Effector memory CD8-positive, alpha-beta T cell (primary cell): ENCODE measurements at regions not wholly inside any gene's neighbourhood (a gene's known extent, or its start where the extent isn't known, plus 50 kb on each side); places are given as distances from the start of the nearest gene placed in this dataset.
A peak's percentile ranks its signal among the peaks of the same experiment; 100 is the strongest.

Experiments used
- ATAC-seq: fragments of 150-1000 bp; cut with Tn5 transposase; replicated peaks from 2 replicates; pipeline ENCODE4 v1.10.0; 2021; ENCODE audit warnings: mild to moderate bottlenecking, moderate library complexity
- DNase-seq, 3 experiments: peaks; one replicate each; pipeline ENCODE4 v3.0.0; 2021
- H3K27ac Mint-ChIP-seq, 2 donors: one replicate each; pipeline ENCODE4 v1.8.0; 2022; ENCODE audit warnings: mild to moderate bottlenecking in 2 of 2, mixed read lengths in 2 of 2, moderate library complexity in 2 of 2
- H3K27me3 Mint-ChIP-seq, 2 donors: one replicate each; pipeline ENCODE4 v1.8.0; 2022; ENCODE audit warnings: mixed read lengths in 2 of 2
- H3K36me3 Mint-ChIP-seq: one replicate; pipeline ENCODE4 v1.8.0; 2022; ENCODE audit warnings: mild to moderate bottlenecking, moderate library complexity, mixed read lengths; ENCODE audit not compliant: insufficient read depth
- H3K4me1 Mint-ChIP-seq, 2 donors: one replicate each; pipeline ENCODE4 v1.8.0; 2022; ENCODE audit warnings: low read depth in 2 of 2, mixed read lengths in 2 of 2
- H3K4me3 Mint-ChIP-seq, 2 donors: one replicate each; pipeline ENCODE4 v1.8.0; 2022; ENCODE audit warnings: mild to moderate bottlenecking in 2 of 2, mixed read lengths in 2 of 2, moderate library complexity in 2 of 2
- H3K9me3 Mint-ChIP-seq, 2 donors: one replicate each; pipeline ENCODE4 v1.8.0; 2022; ENCODE audit warnings: mixed read lengths in 2 of 2

DNA sequence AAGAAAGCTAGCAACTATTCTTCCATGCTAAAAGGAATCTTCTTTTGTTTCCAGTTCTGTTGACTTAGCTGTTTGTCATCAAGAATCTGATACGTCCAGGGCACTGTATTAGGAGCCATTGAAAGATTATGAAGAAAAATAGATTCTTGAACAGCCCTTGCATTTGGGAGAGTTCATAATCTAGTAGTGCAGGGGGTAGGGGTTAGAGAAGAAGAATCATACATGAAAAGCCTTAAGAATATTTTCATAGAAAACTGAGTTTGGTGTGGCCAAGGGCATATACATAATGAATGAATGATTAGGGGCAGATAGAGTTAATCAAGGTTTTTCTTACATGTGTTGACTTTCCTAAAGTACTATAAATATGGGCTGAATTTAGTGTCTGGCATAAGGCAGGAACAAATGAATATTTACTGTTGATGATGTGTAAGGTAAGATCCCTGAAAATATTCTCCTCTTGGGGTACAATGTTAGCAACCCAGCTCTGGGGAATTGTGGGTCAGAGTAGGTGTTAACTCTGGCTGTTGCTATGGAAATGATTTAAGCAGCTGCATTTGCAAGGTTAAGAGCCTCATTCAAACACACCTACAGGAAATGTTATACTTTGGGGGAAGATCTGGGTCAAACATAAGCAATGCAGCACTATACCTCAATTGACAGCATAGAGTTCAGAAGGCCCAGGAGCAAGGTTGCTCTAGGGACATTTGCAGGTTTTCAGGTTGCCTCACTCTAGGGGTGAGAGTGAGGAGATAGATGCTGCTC, 667.3 kb upstream of the CITED2 start:
- Mint-ChIP-seq H3K27ac (peak overlapping the region in 1 of 2 donors; percentile 30), H3K4me1 (peaks cover 0 to 3% of the 10 kb centered on the region in 2 donors), H3K36me3 (no peaks in the 10 kb centered on the region), H3K27me3 (no peaks in the 10 kb centered on the region), H3K9me3 (no peaks in the 10 kb centered on the region), H3K4me3 (no peak overlapping the region)
- ATAC-seq (peak; percentile 84), DNase-seq (peak in 1 of 3 experiments; percentile 1)

DNA sequence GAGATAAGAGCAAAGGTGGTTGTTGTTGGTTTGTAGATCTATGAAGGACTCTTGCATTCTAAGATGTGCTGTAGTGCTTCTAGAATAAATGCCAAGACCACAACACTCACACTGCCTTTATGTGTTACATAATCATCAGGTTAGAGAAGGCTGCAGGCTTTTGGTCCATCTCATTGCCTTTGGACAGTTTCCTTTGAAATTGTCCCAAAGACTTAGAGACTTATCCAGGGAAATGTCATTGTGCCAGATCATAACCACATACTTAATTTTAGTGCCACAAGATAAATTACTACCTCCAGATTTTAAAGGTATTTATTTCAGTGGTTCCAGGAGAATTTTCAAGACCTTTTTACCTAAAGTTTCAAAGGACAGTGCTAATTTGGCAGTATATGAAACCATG, 666.6 kb upstream of the CITED2 start:
- Mint-ChIP-seq H3K9me3 (no peaks in the 10 kb centered on the region), H3K36me3 (no peaks in the 10 kb centered on the region), H3K4me3 (no peak overlapping the region), H3K27me3 (no peaks in the 10 kb centered on the region), H3K4me1 (peaks cover 0 to 3% of the 10 kb centered on the region in 2 donors), H3K27ac (no peak overlapping the region)
- ATAC-seq = no peak
- no peak for DNase-seq

DNA sequence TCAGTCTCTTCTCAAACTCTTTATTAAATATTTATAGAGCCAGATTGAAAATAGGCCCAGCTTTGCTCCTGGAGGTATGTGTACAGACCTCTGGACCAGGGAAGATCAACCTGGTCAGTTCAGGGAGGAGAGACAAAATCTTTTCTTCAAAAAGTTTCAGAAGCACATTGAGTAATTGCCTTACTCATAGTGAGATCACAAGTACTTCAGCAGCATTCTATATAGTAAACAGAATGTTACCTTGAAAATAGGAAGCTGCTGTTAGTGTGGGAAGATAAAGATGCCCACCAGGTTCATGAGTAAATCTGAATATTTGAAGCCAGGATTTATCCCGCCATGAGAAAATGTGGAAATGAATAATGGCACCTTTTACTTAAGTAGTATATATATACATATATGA, 665.9 kb upstream of the CITED2 start:
- Mint-ChIP-seq H3K9me3 (no peaks in the 10 kb centered on the region), H3K4me1 (peaks cover 0 to 3% of the 10 kb centered on the region in 2 donors), H3K4me3 (no peak overlapping the region), H3K36me3 (no peaks in the 10 kb centered on the region), H3K27ac (no peak overlapping the region), H3K27me3 (no peaks in the 10 kb centered on the region)
- no peak for DNase-seq
- no peak for ATAC-seq

DNA sequence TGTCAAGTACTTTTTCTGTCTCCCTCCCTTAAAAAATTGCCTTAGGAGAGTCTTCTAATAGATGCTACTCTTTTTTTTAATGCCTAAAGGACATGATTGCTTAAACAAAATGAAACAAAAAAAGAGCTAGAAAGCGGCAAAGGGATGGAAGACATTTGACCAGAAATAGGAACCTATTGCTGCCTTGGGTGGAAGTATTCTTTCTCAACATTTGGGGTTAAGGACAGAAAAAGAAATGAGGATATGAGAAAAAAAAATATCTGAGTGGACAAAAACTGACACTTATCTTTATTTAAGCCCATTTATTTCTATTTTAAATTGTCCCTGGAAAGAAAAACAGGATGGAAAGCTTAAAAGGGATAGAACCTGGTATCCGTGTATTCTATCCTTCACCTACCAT, 664.9 kb upstream of the CITED2 start:
- DNase-seq = no peak
- Mint-ChIP-seq H3K9me3 (no peaks in the 10 kb centered on the region), H3K27me3 (no peaks in the 10 kb centered on the region), H3K36me3 (no peaks in the 10 kb centered on the region), H3K27ac (no peak overlapping the region), H3K4me3 (no peak overlapping the region), H3K4me1 (peaks cover 0 to 3% of the 10 kb centered on the region in 2 donors)
- no peak for ATAC-seq

DNA sequence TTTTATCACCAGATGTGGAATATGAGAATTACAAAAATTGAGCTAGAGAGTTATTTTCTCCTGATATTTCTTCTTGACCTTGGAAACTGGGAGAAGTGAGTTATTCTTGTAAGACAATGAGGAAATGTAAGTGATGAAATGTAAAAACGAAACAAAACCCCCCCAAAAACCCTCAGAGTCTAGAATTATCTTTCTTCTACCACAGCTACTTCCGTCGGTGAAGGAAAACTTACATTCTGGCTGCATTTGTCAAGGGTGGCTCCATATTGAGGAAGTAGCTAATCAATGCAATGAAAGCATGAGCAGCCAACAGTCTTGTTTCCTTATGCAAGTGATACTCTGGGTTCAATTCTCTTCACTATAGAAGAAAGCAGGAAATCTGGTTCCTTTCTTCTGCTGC, 661.7 kb upstream of the CITED2 start:
- Mint-ChIP-seq H3K27me3 (peaks cover 8 to 16% of the 10 kb centered on the region in 2 donors), H3K27ac (no peak overlapping the region)

DNA sequence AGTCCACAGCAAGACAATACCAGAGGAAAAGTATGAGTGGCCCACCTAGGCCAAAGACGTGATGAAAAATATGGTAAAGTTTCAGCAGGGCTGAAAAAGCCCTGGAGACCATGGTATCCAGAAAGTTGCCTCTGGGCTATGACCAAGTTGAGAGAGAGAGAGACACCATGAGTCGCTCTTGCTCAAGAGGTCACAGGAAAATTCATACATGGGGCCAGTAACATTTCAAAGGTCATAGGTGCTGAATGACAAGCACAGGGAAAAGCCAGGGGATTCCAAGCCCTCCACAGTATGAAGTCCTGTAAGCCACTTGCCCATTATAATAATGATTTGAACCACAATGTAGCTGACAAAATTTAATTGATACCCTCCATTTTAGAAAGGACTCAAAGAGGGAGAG, 657.7 kb upstream of the CITED2 start:
- Mint-ChIP-seq H3K27me3 (peaks cover 23 to 37% of the 10 kb centered on the region in 2 donors), H3K36me3 (no peaks in the 10 kb centered on the region), H3K4me1 (no peaks in the 10 kb centered on the region), H3K27ac (no peak overlapping the region), H3K4me3 (no peak overlapping the region), H3K9me3 (no peaks in the 10 kb centered on the region)
- ATAC-seq (no peak), DNase-seq (no peak)

More for the DNA sequence above, 661.7 kb upstream of the CITED2 start:
- ATAC-seq (no peak), DNase-seq (no peak)
- Mint-ChIP-seq H3K4me3 (no peak overlapping the region), H3K36me3 (no peaks in the 10 kb centered on the region), H3K4me1 (no peaks in the 10 kb centered on the region), H3K9me3 (no peaks in the 10 kb centered on the region)

DNA sequence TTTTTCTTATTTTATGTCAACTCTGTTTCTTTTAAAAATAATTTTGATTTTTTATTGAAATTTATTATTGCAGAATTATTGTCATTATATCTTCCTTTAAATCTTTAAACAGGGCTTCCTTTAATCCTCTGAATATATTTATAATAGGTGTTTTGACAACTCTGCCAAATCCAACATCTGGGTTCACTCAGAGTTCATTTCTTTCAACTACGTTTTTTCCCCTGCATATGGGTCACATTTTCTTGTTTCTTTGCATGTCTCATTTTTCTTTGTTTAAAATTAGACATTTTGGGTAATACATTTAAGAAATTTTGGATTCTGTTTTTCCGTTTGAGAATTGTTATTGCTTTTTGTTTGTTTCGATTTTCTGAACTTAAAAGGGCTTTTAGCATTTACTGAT, 655.1 kb upstream of the CITED2 start:
- Mint-ChIP-seq H3K27me3 (peaks cover 24 to 41% of the 10 kb centered on the region in 2 donors), H3K36me3 (no peaks in the 10 kb centered on the region), H3K4me3 (no peak overlapping the region), H3K9me3 (no peaks in the 10 kb centered on the region), H3K4me1 (no peaks in the 10 kb centered on the region), H3K27ac (no peak overlapping the region)
- no peak for ATAC-seq
- no peak for DNase-seq

DNA sequence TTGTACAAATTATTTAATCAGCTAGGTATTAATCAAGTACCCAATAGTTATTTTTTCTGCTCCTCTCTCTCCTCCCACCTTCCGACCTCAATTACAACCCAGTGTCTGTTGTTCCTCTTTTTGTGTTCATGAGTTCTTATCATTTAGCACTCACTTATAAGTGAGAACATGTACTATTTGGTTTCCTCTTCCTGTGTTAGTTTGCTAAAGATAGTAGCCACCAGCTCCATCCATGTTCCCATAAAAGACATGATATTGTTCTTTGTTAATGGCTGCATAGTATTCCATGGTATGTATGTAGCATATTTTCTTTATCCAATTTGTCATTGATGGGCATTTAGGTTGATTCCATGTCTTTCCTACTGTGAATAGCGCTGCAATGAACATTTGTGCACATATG, 652.8 kb upstream of the CITED2 start:
- H3K9me3 Mint-ChIP-seq = no peaks in the 10 kb centered on the region
- peaks cover 24 to 33% of the 10 kb centered on the region in 2 donors for H3K27me3 Mint-ChIP-seq
- DNase-seq = no peak
- H3K4me1 Mint-ChIP-seq = no peaks in the 10 kb centered on the region
- no peak for ATAC-seq
- no peaks in the 10 kb centered on the region for H3K36me3 Mint-ChIP-seq
- no peak overlapping the region for H3K27ac Mint-ChIP-seq
- no peak overlapping the region for H3K4me3 Mint-ChIP-seq

DNA sequence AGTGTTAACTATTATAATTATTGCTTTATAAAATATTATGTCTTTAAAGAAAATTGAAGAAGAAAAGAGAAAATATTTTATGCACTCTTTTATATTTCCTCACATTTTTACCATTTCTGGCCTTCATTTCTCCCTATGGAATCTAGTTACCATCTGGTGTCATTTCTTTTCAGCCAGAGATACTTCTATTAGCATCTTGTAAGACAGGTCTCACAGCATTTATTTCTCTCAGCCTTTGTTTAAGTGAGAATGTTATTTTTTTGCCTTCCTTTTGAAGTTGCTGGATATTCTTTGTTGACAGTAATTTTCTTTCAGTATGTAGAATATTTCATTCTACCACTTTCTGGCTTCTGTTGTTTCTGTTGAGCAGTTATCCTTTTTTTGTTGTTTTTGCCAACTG, 652.1 kb upstream of the CITED2 start:
- H3K27ac Mint-ChIP-seq = no peak overlapping the region
- no peaks in the 10 kb centered on the region for H3K4me1 Mint-ChIP-seq
- H3K36me3 Mint-ChIP-seq = no peaks in the 10 kb centered on the region
- peaks cover 19 to 28% of the 10 kb centered on the region in 2 donors for H3K27me3 Mint-ChIP-seq
- no peak overlapping the region for H3K4me3 Mint-ChIP-seq
- no peak for ATAC-seq
- H3K9me3 Mint-ChIP-seq = no peaks in the 10 kb centered on the region
- no peak for DNase-seq

DNA sequence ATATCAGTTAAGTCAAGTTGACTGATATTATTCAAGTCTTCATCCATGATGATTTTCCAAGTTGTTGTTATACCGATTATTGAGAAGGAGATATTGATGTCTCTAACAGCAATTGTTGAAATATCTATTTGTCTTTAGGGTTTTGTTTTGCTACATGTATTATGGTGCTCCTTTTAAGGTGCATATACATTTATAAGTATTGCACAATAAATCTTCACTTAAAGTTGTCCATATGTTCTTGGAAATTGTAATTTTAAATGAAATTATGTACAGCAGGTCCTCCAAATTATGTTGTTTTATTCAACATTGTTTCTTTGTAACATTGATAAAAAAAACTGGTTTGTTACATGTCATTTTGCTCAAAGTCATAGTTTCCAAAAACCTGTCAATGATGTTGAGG, 650.7 kb upstream of the CITED2 start:
- H3K36me3 Mint-ChIP-seq = no peaks in the 10 kb centered on the region
- no peak for DNase-seq
- ATAC-seq = no peak
- H3K27me3 Mint-ChIP-seq = peaks cover 10 to 21% of the 10 kb centered on the region in 2 donors
- no peak overlapping the region for H3K27ac Mint-ChIP-seq
- peaks cover 0 to 1% of the 10 kb centered on the region in 2 donors for H3K9me3 Mint-ChIP-seq
- no peaks in the 10 kb centered on the region for H3K4me1 Mint-ChIP-seq
- no peak overlapping the region for H3K4me3 Mint-ChIP-seq

DNA sequence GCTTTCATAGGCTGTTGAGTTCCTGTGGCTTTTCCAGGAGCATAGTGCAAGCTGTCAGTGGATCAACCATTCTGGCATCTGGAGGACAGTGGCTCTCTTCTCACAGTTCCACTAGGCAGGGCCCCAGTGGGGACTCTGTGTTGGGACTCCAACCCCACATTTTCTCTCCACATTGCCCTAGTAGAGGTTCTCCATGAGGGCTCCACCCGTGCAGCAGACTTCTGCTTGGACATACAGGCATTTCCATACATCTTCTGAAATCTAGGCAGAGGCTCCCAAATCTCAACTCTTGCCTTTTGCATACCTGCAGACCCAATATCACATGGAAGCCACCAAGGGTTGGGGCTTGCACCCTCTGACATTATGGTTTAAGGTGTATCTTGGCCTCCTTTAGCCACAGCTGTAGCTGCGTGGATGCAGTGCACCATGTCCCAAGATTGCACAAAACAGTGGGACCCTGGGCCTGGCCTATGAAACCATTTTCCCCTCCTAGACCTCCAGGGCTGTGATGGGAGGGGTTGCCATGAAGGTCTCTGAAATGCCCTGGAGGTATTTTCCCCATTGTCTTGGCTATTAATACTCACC, 645.9 kb upstream of the CITED2 start:
- Mint-ChIP-seq H3K9me3 (peaks cover 0 to 4% of the 10 kb centered on the region in 2 donors), H3K27ac (no peak overlapping the region), H3K27me3 (peaks cover 0 to 22% of the 10 kb centered on the region in 2 donors), H3K4me3 (no peak overlapping the region), H3K36me3 (no peaks in the 10 kb centered on the region), H3K4me1 (no peaks in the 10 kb centered on the region)
- DNase-seq (no peak), ATAC-seq (no peak)

DNA sequence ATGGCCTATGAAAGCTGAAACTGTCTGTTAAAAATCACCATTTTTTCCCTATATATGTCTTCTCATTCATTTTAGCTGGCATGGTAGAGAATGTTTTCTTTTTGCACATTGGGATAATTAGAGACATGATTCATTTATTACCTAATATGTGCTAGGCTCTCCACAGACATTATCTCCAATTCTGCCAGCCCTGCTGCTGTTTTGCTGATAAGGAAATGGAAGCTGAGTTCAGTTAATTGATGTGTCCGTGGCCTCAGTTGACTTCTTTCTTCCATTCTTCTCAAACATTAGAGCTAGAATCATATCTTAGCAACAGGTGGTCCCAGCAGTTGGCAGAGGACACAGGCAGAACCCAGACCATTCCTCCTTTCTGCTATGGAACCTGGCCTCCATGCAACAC, 644.1 kb upstream of the CITED2 start:
- H3K27me3 Mint-ChIP-seq = peaks cover 0 to 22% of the 10 kb centered on the region in 2 donors
- no peaks in the 10 kb centered on the region for H3K36me3 Mint-ChIP-seq
- DNase-seq = no peak

DNA sequence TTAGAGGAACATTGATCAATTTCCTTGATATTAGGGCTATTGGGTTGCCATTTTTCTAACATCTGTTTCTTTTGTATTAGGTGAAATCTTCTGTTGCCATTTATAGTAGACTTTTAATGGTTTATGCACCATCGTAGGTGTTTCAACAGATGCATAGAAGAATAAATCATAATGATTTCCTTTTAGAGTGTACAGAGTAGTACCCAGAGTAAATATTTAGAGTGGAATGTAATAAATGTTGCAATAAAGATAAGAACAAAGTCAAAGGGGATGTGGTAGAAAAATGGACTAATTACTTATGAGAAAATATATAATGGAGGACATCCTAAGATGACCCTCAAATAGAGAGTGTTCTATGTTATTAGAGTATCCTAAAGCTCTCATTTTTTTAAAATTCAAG, 643.0 kb upstream of the CITED2 start:
- H3K4me3 Mint-ChIP-seq = no peak overlapping the region
- H3K27me3 Mint-ChIP-seq = peaks cover 0 to 22% of the 10 kb centered on the region in 2 donors
- no peak for DNase-seq

More for the DNA sequence above, 644.1 kb upstream of the CITED2 start:
- ATAC-seq = no peak
- Mint-ChIP-seq H3K4me3 (no peak overlapping the region), H3K4me1 (no peaks in the 10 kb centered on the region), H3K9me3 (peaks cover 0 to 4% of the 10 kb centered on the region in 2 donors), H3K27ac (no peak overlapping the region)

DNA sequence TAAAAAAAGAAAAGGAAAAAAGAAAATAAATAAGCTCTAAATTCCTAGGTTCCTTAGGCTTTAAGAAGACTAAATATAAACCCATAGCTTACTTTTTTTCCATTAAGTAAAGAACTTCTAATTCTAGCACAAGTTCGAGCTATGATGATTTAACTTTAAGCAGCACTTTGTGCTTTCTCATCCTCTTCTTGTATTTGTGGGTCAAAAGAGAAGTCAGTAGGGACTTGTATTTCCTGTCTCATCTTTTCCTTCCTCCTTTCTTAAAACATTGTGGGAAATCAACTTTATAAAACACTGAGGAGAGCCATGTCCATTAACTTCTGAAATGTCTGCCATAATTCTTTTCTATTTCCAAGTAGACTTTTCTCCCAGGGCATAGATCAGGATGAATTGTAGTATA, 637.7 kb upstream of the CITED2 start:
- no peaks in the 10 kb centered on the region for H3K4me1 Mint-ChIP-seq
- H3K36me3 Mint-ChIP-seq = no peaks in the 10 kb centered on the region
- no peak overlapping the region for H3K4me3 Mint-ChIP-seq
- ATAC-seq = no peak
- no peak for DNase-seq
- no peak overlapping the region for H3K27ac Mint-ChIP-seq
- H3K9me3 Mint-ChIP-seq = no peaks in the 10 kb centered on the region
- H3K27me3 Mint-ChIP-seq = peaks cover 0 to 7% of the 10 kb centered on the region in 2 donors

More for the DNA sequence above, 643.0 kb upstream of the CITED2 start:
- ATAC-seq = no peak
- H3K36me3 Mint-ChIP-seq = no peaks in the 10 kb centered on the region
- no peak overlapping the region for H3K27ac Mint-ChIP-seq
- no peaks in the 10 kb centered on the region for H3K4me1 Mint-ChIP-seq
- peaks cover 0 to 4% of the 10 kb centered on the region in 2 donors for H3K9me3 Mint-ChIP-seq
